ENCODE measurements at regions not wholly inside any gene's neighbourhood (a gene's known extent, or its start where the extent isn't known, plus 50 kb on each side); places are given as distances from the start of the nearest gene placed in this dataset.

- Histone ChIP-seq H3K27me3 (ENCODE audit: control insufficient read depth, insufficient read depth, low read length) (no peaks in the 10 kb centered on the region), H3K4ac (ENCODE audit: low read depth, low read length) (no peak overlapping the region), H3K79me1 (ENCODE audit: low read depth in 1 of 2, low read length in 2 of 2) (no peaks in the 10 kb centered on the region), H2AFZ (replicated peaks; ENCODE audit: low read length, poor library complexity) (no peak overlapping the region), H3K36me3 (ENCODE audit: control insufficient read depth, insufficient read depth, low read length) (no peaks in the 10 kb centered on the region), H2BK5ac (ENCODE audit: low read depth, low read length, poor library complexity, severe bottlenecking) (no peak overlapping the region), H2BK15ac (ENCODE audit: low read depth, low read length) (no peak overlapping the region), H2AK9ac (replicated peaks; ENCODE audit: low read depth, low read length, poor library complexity) (no peak overlapping the region), H4K91ac (ENCODE audit: insufficient read depth, low read depth, low read length) (no peak overlapping the region), H3K18ac (ENCODE audit: low read depth, low read length) (no peak overlapping the region), H3K56ac (ENCODE audit: extremely low read depth, insufficient read depth, low read length) (no peak overlapping the region), H3K23ac (ENCODE audit: low read depth, low read length) (no peak overlapping the region), H3K14ac (replicated peaks; ENCODE audit: low read depth, low read length) (no peak overlapping the region), H3K9ac (ENCODE audit: low read depth, low read length) (no peak overlapping the region), H3K4me3 (ENCODE audit: insufficient read depth, low read depth, low read length) (no peak overlapping the region), H3K27ac (ENCODE audit: insufficient read depth, low read length) (no peak overlapping the region), H2BK120ac (ENCODE audit: low read depth, low read length) (no peak overlapping the region), H4K5ac (ENCODE audit: low read depth, low read length) (no peak overlapping the region), H4K8ac (ENCODE audit: low read depth in 2 of 2, low read length in 2 of 2) (no peak overlapping the region), H3K4me2 (ENCODE audit: low read depth, low read length) (no peak overlapping the region), H2BK20ac (ENCODE audit: low read depth, low read length) (no peak overlapping the region), H3K9me1 (ENCODE audit: insufficient read depth, low read length) (no peaks in the 10 kb centered on the region), H2AK5ac (ENCODE audit: low read depth, low read length) (no peak overlapping the region), H3K9me3 (ENCODE audit: control insufficient read depth, insufficient read depth, low read length) (peaks cover 62% of the 10 kb centered on the region), H4K20me1 (ENCODE audit: insufficient read depth, low read length) (no peaks in the 10 kb centered on the region), H3K4me1 (ENCODE audit: control insufficient read depth, insufficient read depth, low read length) (no peaks in the 10 kb centered on the region)
- ChIA-PET CTCF (no interaction called here), POLR2A (ENCODE audit: unreplicated experiment) (no interaction called here)
- ATAC-seq (ENCODE audit: low read depth), result no peak
- dilution Hi-C loops (cut with HindIII; ENCODE audit: low sequenced_read_pairs, unreplicated experiment) (no loop called here), intact Hi-C loops (cut with micrococcal nuclease) (no loop called here), in situ Hi-C loops (cut with MboI; ENCODE audit: low sequenced_read_pairs) (no loop called here)
- no TSS peak for BruUV-seq (replicated peaks)
- no peak for DNase-seq
- WGBS, 2 experiments (ENCODE audit: extremely low coverage in 2 of 2, insufficient read length in 1 of 2), result 60% methylated on average over 11 of the region's 38 CpGs; no CpG with 5 or more reads in 1 of the 2 experiments
- no peak for TF ChIP-seq RCOR1 (IDR thresholded peaks at IDR 0.05; ENCODE audit: insufficient replicate concordance, low read length)
- no peak for TF ChIP-seq POLR2A (IDR thresholded peaks at IDR 0.05; ENCODE audit: low read depth, low read length)
- TF ChIP-seq NFE2L2 (IDR thresholded peaks at IDR 0.05; ENCODE audit: low read depth, low read length), result no peak
- no peak for TF ChIP-seq SMC3 (IDR thresholded peaks at IDR 0.05; ENCODE audit: low read depth, low read length)
- TF ChIP-seq FOS (IDR thresholded peaks at IDR 0.05; ENCODE audit: low read depth, low read length), result no peak
- no peak for TF ChIP-seq MAFK (IDR thresholded peaks at IDR 0.05; ENCODE audit: low read depth, low read length)
- no peak for TF ChIP-seq CHD1 (IDR thresholded peaks at IDR 0.05; ENCODE audit: low read depth, low read length)
- TF ChIP-seq BHLHE40 (IDR thresholded peaks at IDR 0.05; ENCODE audit: low read depth, low read length), result no peak
- TF ChIP-seq MAZ (IDR thresholded peaks at IDR 0.05; ENCODE audit: borderline replicate concordance, low read depth, low read length), result no peak
- no peak for TF ChIP-seq RFX5 (IDR thresholded peaks at IDR 0.05; ENCODE audit: low read depth, low read length)
- no peak for TF ChIP-seq ELK1 (IDR thresholded peaks at IDR 0.05; ENCODE audit: borderline replicate concordance, low read depth, low read length)
- no peak for TF ChIP-seq MXI1 (IDR thresholded peaks at IDR 0.05; ENCODE audit: borderline replicate concordance, low read depth, low read length)
- TF ChIP-seq USF2 (IDR thresholded peaks at IDR 0.05; ENCODE audit: low read depth, low read length), result no peak
- TF ChIP-seq CTCF (conservative IDR thresholded peaks at IDR 0.05; ENCODE audit: low read depth, low read length), result no peak
- no peak for TF ChIP-seq CEBPB (IDR thresholded peaks at IDR 0.05; ENCODE audit: low read depth, low read length)
Measured at GRCh38 chr22:48713272-48714205, 1114.1 kb downstream of the BRD1 start.

All from IMR-90 (cell line).